ENCODE measurements at regions not wholly inside any gene's neighbourhood (a gene's known extent, or its start where the extent isn't known, plus 50 kb on each side); places are given as distances from the start of the nearest gene placed in this dataset.

- TF ChIP-seq CTCF (IDR thresholded peaks at IDR 0.05) (no peak), EZH2 (IDR thresholded peaks at IDR 0.05; ENCODE audit: borderline replicate concordance, insufficient read depth, low read depth, low read length, poor library complexity, severe bottlenecking) (no peak)
These were observed 101.5 kb upstream of the RUNX3 start for GRCh38 chr1:25031601-25031965.
